GM12878 (cell line): ENCODE measurements at regions not wholly inside any gene's neighbourhood (a gene's known extent, or its start where the extent isn't known, plus 50 kb on each side); places are given as distances from the start of the nearest gene placed in this dataset.

Experiments
- ATAC-seq: fragments of 200-7000 bp; cut with Tn5 transposase; 3 replicates; pipeline ENCODE4 v1.9.1; 2020; ENCODE audit warnings: mild to moderate bottlenecking, moderate library complexity
- BruUV-seq: library from RNA; stranded (reverse); fragments of 400-500 nt; replicated peaks from 2 replicates; lab custom pipeline; 2021; lab: Mats Ljungman, UMichigan
- CTCF ChIA-PET: fragments of 300-600 bp; sonication (Branson Sonifier 250); formaldehyde crosslinking; extraction: SDS; loops from one replicate; lab custom pipeline; 2021; ENCODE audit warnings: inconsistent platforms; lab: Yijun Ruan, JAX
- POLR2A ChIA-PET: fragments of 350-600 bp; formaldehyde crosslinking; extraction: SDS; loops from one replicate; lab custom pipeline; 2021; ENCODE audit warnings: inconsistent platforms; lab: Charles Lee
- RAD21 ChIA-PET: fragments of 300-600 bp; sonication (Branson Sonifier 250); formaldehyde crosslinking; loops from one replicate; lab custom pipeline; 2023; ENCODE audit warnings: antibody characterized with exemption; ENCODE audit not compliant: unreplicated experiment; lab: Charles Lee
- SMC1A ChIA-PET: fragments of 300-600 bp; sonication (Branson Sonifier 250); formaldehyde crosslinking; loops from one replicate; lab custom pipeline; 2023; ENCODE audit not compliant: unreplicated experiment, uncharacterized antibody; lab: Charles Lee
- DNase-seq: peaks from one replicate; pipeline ENCODE4 v3.0.0-alpha.2; 2011; ENCODE audit warnings: low read depth, low spot score
- FAIRE-seq: peaks from 3 replicates; lab custom pipeline; 2011; peaks lifted over from hg19 to GRCh38; lab: Jason Lieb, UNC
- H2AFZ ChIP-seq: 2 replicates; pipeline ENCODE4 v1.6.0; 2011; ENCODE audit warnings: low read depth, low read length, control low read depth; ENCODE audit not compliant: control insufficient read depth
- H3K27ac ChIP-seq: 2 replicates; pipeline ENCODE4 v1.5.1; 2011; ENCODE audit warnings: control low read depth; ENCODE audit not compliant: control insufficient read depth, insufficient read depth
- H3K27me3 ChIP-seq, 2 experiments: replicated peaks in 1 of 2; 2 replicates each; pipeline versions ENCODE4 v1.6.0 to v1.6.1; 2011; ENCODE audit warnings: low read length in 1 of 2; ENCODE audit not compliant: control insufficient read depth in 2 of 2, insufficient read depth in 2 of 2
- H3K36me3 ChIP-seq, 2 experiments: 2 replicates each; pipeline ENCODE4 v1.5.1; 2011; ENCODE audit warnings: low read length in 1 of 2; ENCODE audit not compliant: control insufficient read depth in 2 of 2, insufficient read depth in 2 of 2
- H3K4me1 ChIP-seq: 2 replicates; pipeline ENCODE4 v1.6.1; 2011; ENCODE audit warnings: mild to moderate bottlenecking, low read length, moderate library complexity, mixed read lengths; ENCODE audit not compliant: control insufficient read depth, insufficient read depth
- H3K4me2 ChIP-seq: 2 replicates; pipeline ENCODE4 v1.6.0; 2011; ENCODE audit warnings: control low read depth; ENCODE audit not compliant: control insufficient read depth, insufficient read depth
- H3K4me3 ChIP-seq: fragments of 200-600 bp; sonication (generic); 2 replicates; pipeline ENCODE4 v1.5.1; 2016
- H3K79me2 ChIP-seq: 2 replicates; pipeline ENCODE4 v1.6.0; 2011; ENCODE audit warnings: low read length; ENCODE audit not compliant: control insufficient read depth, insufficient read depth
- H3K9ac ChIP-seq: 2 replicates; pipeline ENCODE4 v1.8.0; 2011; ENCODE audit warnings: low read length, control low read depth, mixed read lengths; ENCODE audit not compliant: control insufficient read depth, insufficient read depth
- H3K9me3 ChIP-seq: replicated peaks from 3 replicates; pipeline ENCODE4 v1.5.1; 2011; ENCODE audit warnings: mild to moderate bottlenecking, low read length; ENCODE audit not compliant: control insufficient read depth, insufficient read depth
- H4K20me1 ChIP-seq: 2 replicates; pipeline ENCODE4 v1.6.0; 2011; ENCODE audit not compliant: control insufficient read depth, insufficient read depth
- DPF2 ChIP-seq: fragments of 450-650 bp; IDR thresholded peaks from 2 replicates; pipeline ENCODE4 v1.6.1; 2017; ENCODE audit warnings: mild to moderate bottlenecking
- ETV6 ChIP-seq, 2 experiments: fragments of 450-650 bp in 1 of 2; IDR thresholded peaks in 1 of 2; conservative IDR thresholded peaks in 1 of 2; 2 replicates each; pipeline ENCODE4 v1.6.1; 2014; ENCODE audit warnings: antibody characterized with exemption in 1 of 2, borderline replicate concordance in 1 of 2, low read depth in 1 of 2, mild to moderate bottlenecking in 1 of 2, moderate library complexity in 1 of 2
- FOXM1 ChIP-seq: IDR thresholded peaks from 2 replicates; pipeline ENCODE4 v1.6.1; 2012; ENCODE audit warnings: low read depth, mild to moderate bottlenecking, inconsistent platforms, low read length, moderate library complexity
- HDGF ChIP-seq: fragments of 450-650 bp; IDR thresholded peaks from 2 replicates; pipeline ENCODE4 v1.6.1; 2016; ENCODE audit warnings: antibody characterized with exemption
- NR2F1 ChIP-seq: fragments of 450-650 bp; conservative IDR thresholded peaks from 2 replicates; pipeline ENCODE4 v1.6.1; 2017; ENCODE audit warnings: mild to moderate bottlenecking
- RELB ChIP-seq: fragments of 450-650 bp; IDR thresholded peaks from 2 replicates; pipeline ENCODE4 v1.6.1; 2017; ENCODE audit warnings: low read depth, mild to moderate bottlenecking, moderate library complexity
- SRF ChIP-seq, 2 experiments: IDR thresholded peaks; 2 replicates each; pipeline ENCODE4 v1.6.1; 2011; ENCODE audit warnings: low read depth in 2 of 2, low read length in 2 of 2, mild to moderate bottlenecking in 1 of 2, moderate library complexity in 1 of 2
- TCF3 ChIP-seq: IDR thresholded peaks from 2 replicates; pipeline ENCODE4 v1.6.1; 2012; ENCODE audit warnings: low read depth, mild to moderate bottlenecking, low read length, borderline replicate concordance; ENCODE audit not compliant: insufficient read depth
- ZNF384 ChIP-seq: IDR thresholded peaks from 2 replicates; pipeline ENCODE4 v1.6.1; 2012; ENCODE audit warnings: low read depth, mild to moderate bottlenecking, low read length, improper control_type of control experiment, borderline replicate concordance
- WGBS: methylation state at CpG from one replicate; pipeline ENCODE4 v1.1.6; 2016; ENCODE audit warnings: low lambda C conversion rate; ENCODE audit not compliant: insufficient replicate concordance, insufficient coverage; ENCODE audit errors: missing lambda C conversion rate; 5-methylcytosine and 5-hydroxymethylcytosine counted together
- in situ Hi-C: fragments of 300-500 bp; cut with MboI; formaldehyde crosslinking; loops from 9 replicates; pipeline ENCODE4 v1.14.3; 2018; ENCODE audit warnings: mixed read lengths
- intact Hi-C: fragments of 100-400 bp; cut with micrococcal nuclease; formaldehyde crosslinking; loops from one replicate; pipeline ENCODE4 v1.14.2; 2022; ENCODE audit not compliant: unreplicated experiment
- TF ChIP-seq, protein P1 (sequence below): IDR thresholded peaks from 2 replicates; pipeline ENCODE4 v1.6.1; 2011; ENCODE audit warnings: borderline replicate concordance, low read depth, mild to moderate bottlenecking, moderate library complexity, mixed read lengths, low read length; ENCODE audit not compliant: insufficient read depth; ENCODE audit errors: extremely low read length
- TF ChIP-seq, protein P2 (sequence below): IDR thresholded peaks from 2 replicates; pipeline ENCODE4 v1.6.1; 2011; ENCODE audit warnings: low read depth, mild to moderate bottlenecking, low read length, moderate library complexity, borderline replicate concordance; ENCODE audit errors: extremely low read depth

- no peaks in the 10 kb centered on the region for H3K9me3 ChIP-seq
- TF ChIP-seq DPF2 = no peak
- TF ChIP-seq NR2F1 = no peak
- TF ChIP-seq, protein P1, sequence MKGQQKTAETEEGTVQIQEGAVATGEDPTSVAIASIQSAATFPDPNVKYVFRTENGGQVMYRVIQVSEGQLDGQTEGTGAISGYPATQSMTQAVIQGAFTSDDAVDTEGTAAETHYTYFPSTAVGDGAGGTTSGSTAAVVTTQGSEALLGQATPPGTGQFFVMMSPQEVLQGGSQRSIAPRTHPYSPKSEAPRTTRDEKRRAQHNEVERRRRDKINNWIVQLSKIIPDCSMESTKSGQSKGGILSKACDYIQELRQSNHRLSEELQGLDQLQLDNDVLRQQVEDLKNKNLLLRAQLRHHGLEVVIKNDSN = no peak
- TF ChIP-seq HDGF = no peak
- TF ChIP-seq RELB = no peak
- TF ChIP-seq, all 136 proteins: peak for 0
- H3K36me3 ChIP-seq = no peaks in the 10 kb centered on the region
- H3K4me3 ChIP-seq = no peak overlapping the region
- RAD21 ChIA-PET = no interaction called here
- in situ Hi-C loops = no loop called here
- BruUV-seq = no TSS peak
- ATAC-seq (no peak), DNase-seq (no peak), FAIRE-seq (no peak)
- H3K4me2 ChIP-seq = no peak overlapping the region
- POLR2A ChIA-PET = no interaction called here
- H3K4me1 ChIP-seq = no peaks in the 10 kb centered on the region
- no peak overlapping the region for H2AFZ ChIP-seq
- CTCF ChIA-PET = no interaction called here
- WGBS = 23% methylated on average over 4 of the region's 4 CpGs
- H3K27me3 ChIP-seq = no peaks in the 10 kb centered on the region
- no peaks in the 10 kb centered on the region for H4K20me1 ChIP-seq
- no peak overlapping the region for H3K27ac ChIP-seq
- intact Hi-C loops = no loop called here
- H3K79me2 ChIP-seq = no peaks in the 10 kb centered on the region
- no peak overlapping the region for H3K9ac ChIP-seq
- SMC1A ChIA-PET = no interaction called here
Observed at GRCh38 chr4:164482092-164482404, 271.9 kb upstream of the SMIM31 start.

DNA sequence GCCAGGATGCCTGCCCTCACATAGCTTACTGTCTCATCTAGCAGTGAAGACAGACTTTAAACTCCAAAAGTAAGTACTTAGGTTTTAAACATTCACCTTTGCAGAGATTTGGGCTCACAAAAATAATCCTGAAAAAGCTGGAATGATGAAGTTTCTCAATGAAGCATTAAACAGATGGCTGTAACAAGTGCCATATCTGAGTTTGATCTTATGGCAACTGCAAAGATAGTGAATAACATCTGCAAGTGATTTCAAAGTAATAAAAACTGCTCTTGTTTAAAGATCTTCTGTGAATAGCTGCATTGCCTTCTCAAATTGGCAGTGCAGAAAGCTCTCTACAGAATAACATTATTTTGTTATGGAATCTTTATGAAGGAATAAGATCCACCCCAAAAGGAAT, 271.2 kb upstream of the SMIM31 start:
- ChIA-PET CTCF (no interaction called here), POLR2A (no interaction called here), SMC1A (interaction anchor here (0.9 kb wide), 1 partner anchor 38 kb away, joined by 3 read pairs; no protein-coding TSS in a partner anchor), RAD21 (no interaction called here)
- no peaks in the 10 kb centered on the region for H3K36me3 ChIP-seq
- no peaks in the 10 kb centered on the region for H3K27me3 ChIP-seq
- in situ Hi-C loops = no loop called here
- H3K9me3 ChIP-seq = no peaks in the 10 kb centered on the region
- H3K4me3 ChIP-seq = no peak overlapping the region
- FAIRE-seq (no peak), ATAC-seq (no peak), DNase-seq (no peak)
- no TSS peak for BruUV-seq
- intact Hi-C loops = no loop called here
- no peak overlapping the region for H3K4me2 ChIP-seq
- H3K9ac ChIP-seq = no peak overlapping the region
- H3K4me1 ChIP-seq = no peaks in the 10 kb centered on the region
- H2AFZ ChIP-seq = no peak overlapping the region
- TF ChIP-seq ETV6 (conservative IDR thresholded peaks at IDR 0.05 in 1 of 2, IDR thresholded peaks at IDR 0.05 in 1 of 2; ENCODE audit: borderline replicate concordance in 1 of 2, low read depth in 1 of 2) (no peak), FOXM1 (no peak), TCF3 (no peak), RELB (no peak), ZNF384 (no peak), SRF (IDR thresholded peaks at IDR 0.05; ENCODE audit: low read depth in 2 of 2, low read length in 2 of 2) (no peak)
- TF ChIP-seq, protein P2, sequence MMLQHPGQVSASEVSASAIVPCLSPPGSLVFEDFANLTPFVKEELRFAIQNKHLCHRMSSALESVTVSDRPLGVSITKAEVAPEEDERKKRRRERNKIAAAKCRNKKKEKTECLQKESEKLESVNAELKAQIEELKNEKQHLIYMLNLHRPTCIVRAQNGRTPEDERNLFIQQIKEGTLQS = no peak
- H3K79me2 ChIP-seq = no peaks in the 10 kb centered on the region
- no peaks in the 10 kb centered on the region for H4K20me1 ChIP-seq
- H3K27ac ChIP-seq = no peak overlapping the region
